Fibroblast of lung (primary cell): ENCODE measurements at regions not wholly inside any gene's neighbourhood (a gene's known extent, or its start where the extent isn't known, plus 50 kb on each side); places are given as distances from the start of the nearest gene placed in this dataset.

Experiments
- DNase-seq, 2 donors: peaks; one replicate each; pipeline versions ENCODE4 v3.0.0 to v3.0.0-alpha.2; 2010; ENCODE audit warnings: low read depth in 2 of 2
- H2AFZ ChIP-seq: 2 replicates; pipeline ENCODE4 v1.5.1; 2012; ENCODE audit warnings: low read length, control low read depth, inconsistent platforms
- H3K27ac ChIP-seq: 2 replicates; pipeline ENCODE4 v1.5.1; 2011; ENCODE audit warnings: low read length, control low read depth; ENCODE audit not compliant: insufficient read depth
- H3K27me3 ChIP-seq: 2 replicates; pipeline ENCODE4 v1.5.1; 2011; ENCODE audit warnings: mild to moderate bottlenecking, low read length; ENCODE audit not compliant: control insufficient read depth, insufficient read depth
- H3K36me3 ChIP-seq: 2 replicates; pipeline ENCODE4 v1.5.1; 2011; ENCODE audit warnings: low read length; ENCODE audit not compliant: control insufficient read depth, insufficient read depth
- H3K4me1 ChIP-seq: 2 replicates; pipeline ENCODE4 v1.5.1; 2011; ENCODE audit warnings: low read length; ENCODE audit not compliant: control insufficient read depth, insufficient read depth; ENCODE audit errors: extremely low read depth
- H3K4me2 ChIP-seq: 2 replicates; pipeline ENCODE4 v1.5.1; 2011; ENCODE audit warnings: low read length, control low read depth; ENCODE audit not compliant: insufficient read depth; ENCODE audit errors: extremely low read depth
- H3K4me3 ChIP-seq, 4 experiments: fragments of 200-600 bp in 1 of 4; sonication (generic) in 1 of 4; replicated peaks in 1 of 4; 2 replicates each; pipeline ENCODE4 v1.5.1; 2011 to 2016; ENCODE audit warnings: low read length in 4 of 4, low read depth in 3 of 4, mild to moderate bottlenecking in 3 of 4, control low read depth in 2 of 4, inconsistent platforms in 1 of 4, mixed read lengths in 1 of 4; ENCODE audit not compliant: insufficient read depth in 1 of 4; ENCODE audit errors: control extremely low read depth in 1 of 4
- H3K79me2 ChIP-seq: 2 replicates; pipeline ENCODE4 v1.5.1; 2012; ENCODE audit warnings: mild to moderate bottlenecking, low read length, inconsistent platforms; ENCODE audit not compliant: control insufficient read depth, insufficient read depth
- H3K9ac ChIP-seq: 2 replicates; pipeline ENCODE4 v1.5.1; 2011; ENCODE audit warnings: mild to moderate bottlenecking, low read length, control low read depth; ENCODE audit not compliant: insufficient read depth
- H3K9me3 ChIP-seq: 2 replicates; pipeline ENCODE4 v1.5.1; 2012; ENCODE audit warnings: low read depth, low read length; ENCODE audit not compliant: control insufficient read depth, insufficient read depth
- H4K20me1 ChIP-seq: 2 replicates; pipeline ENCODE4 v1.5.1; 2011; ENCODE audit warnings: low read length; ENCODE audit not compliant: control insufficient read depth, insufficient read depth; ENCODE audit errors: extremely low read depth
- EZH2 ChIP-seq: IDR thresholded peaks from 2 replicates; pipeline ENCODE4 v1.5.1; 2012; ENCODE audit warnings: low read length, control low read depth, mild to moderate bottlenecking; ENCODE audit errors: missing control alignments
- TF ChIP-seq, protein P1 (sequence below), 2 donors: IDR thresholded peaks in 1 of 2; conservative IDR thresholded peaks in 1 of 2; 1 replicate in 1 of 2; 2 replicates in 1 of 2; pipeline ENCODE4 v1.5.1; 2011 to 2012; ENCODE audit warnings: low read length in 2 of 2, control low read depth in 1 of 2, inconsistent platforms in 1 of 2, low read depth in 1 of 2, mild to moderate bottlenecking in 1 of 2

GRCh38 chr18:22473366-22473765 lies 55.7 kb upstream of the CTAGE1 start:
- H3K27me3 ChIP-seq = no peaks in the 10 kb centered on the region
- H2AFZ ChIP-seq = no peak overlapping the region
- peaks cover 15% of the 10 kb centered on the region for H3K4me1 ChIP-seq
- no peak overlapping the region for H3K4me2 ChIP-seq
- H3K4me3 ChIP-seq = no peak overlapping the region
- DNase-seq = no peak
- no peak overlapping the region for H3K9ac ChIP-seq
- H3K9me3 ChIP-seq = no peaks in the 10 kb centered on the region
- no peaks in the 10 kb centered on the region for H3K36me3 ChIP-seq
- H4K20me1 ChIP-seq = no peaks in the 10 kb centered on the region
- no peak overlapping the region for H3K27ac ChIP-seq
- H3K79me2 ChIP-seq = no peaks in the 10 kb centered on the region
- TF ChIP-seq, protein P1, sequence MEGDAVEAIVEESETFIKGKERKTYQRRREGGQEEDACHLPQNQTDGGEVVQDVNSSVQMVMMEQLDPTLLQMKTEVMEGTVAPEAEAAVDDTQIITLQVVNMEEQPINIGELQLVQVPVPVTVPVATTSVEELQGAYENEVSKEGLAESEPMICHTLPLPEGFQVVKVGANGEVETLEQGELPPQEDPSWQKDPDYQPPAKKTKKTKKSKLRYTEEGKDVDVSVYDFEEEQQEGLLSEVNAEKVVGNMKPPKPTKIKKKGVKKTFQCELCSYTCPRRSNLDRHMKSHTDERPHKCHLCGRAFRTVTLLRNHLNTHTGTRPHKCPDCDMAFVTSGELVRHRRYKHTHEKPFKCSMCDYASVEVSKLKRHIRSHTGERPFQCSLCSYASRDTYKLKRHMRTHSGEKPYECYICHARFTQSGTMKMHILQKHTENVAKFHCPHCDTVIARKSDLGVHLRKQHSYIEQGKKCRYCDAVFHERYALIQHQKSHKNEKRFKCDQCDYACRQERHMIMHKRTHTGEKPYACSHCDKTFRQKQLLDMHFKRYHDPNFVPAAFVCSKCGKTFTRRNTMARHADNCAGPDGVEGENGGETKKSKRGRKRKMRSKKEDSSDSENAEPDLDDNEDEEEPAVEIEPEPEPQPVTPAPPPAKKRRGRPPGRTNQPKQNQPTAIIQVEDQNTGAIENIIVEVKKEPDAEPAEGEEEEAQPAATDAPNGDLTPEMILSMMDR (conservative IDR thresholded peaks at IDR 0.05 in 1 of 2, IDR thresholded peaks at IDR 0.05 in 1 of 2; ENCODE audit: low read depth in 1 of 2, low read length in 2 of 2) = no peak
- no peak for TF ChIP-seq EZH2

GRCh38 chr18:22475426-22476100 lies 57.8 kb upstream of the CTAGE1 start:
- peaks cover 6% of the 10 kb centered on the region for H3K4me1 ChIP-seq
- no peaks in the 10 kb centered on the region for H3K36me3 ChIP-seq
- DNase-seq = no peak
- H4K20me1 ChIP-seq = no peaks in the 10 kb centered on the region
- H3K4me2 ChIP-seq = no peak overlapping the region
- no peak overlapping the region for H3K4me3 ChIP-seq
- H3K27ac ChIP-seq = no peak overlapping the region
- no peak for TF ChIP-seq EZH2
- TF ChIP-seq, protein P1 (conservative IDR thresholded peaks at IDR 0.05 in 1 of 2, IDR thresholded peaks at IDR 0.05 in 1 of 2; ENCODE audit: low read depth in 1 of 2, low read length in 2 of 2) = no peak
- H2AFZ ChIP-seq = no peak overlapping the region
- H3K9me3 ChIP-seq = no peaks in the 10 kb centered on the region
- no peaks in the 10 kb centered on the region for H3K27me3 ChIP-seq
- no peaks in the 10 kb centered on the region for H3K79me2 ChIP-seq
- no peak overlapping the region for H3K9ac ChIP-seq

- Histone ChIP-seq H3K27ac (no peak overlapping the region), H2AFZ (no peak overlapping the region), H3K4me2 (no peak overlapping the region), H3K36me3 (no peaks in the 10 kb centered on the region), H3K4me3 (no peak overlapping the region), H4K20me1 (no peaks in the 10 kb centered on the region), H3K27me3 (no peaks in the 10 kb centered on the region), H3K9me3 (no peaks in the 10 kb centered on the region), H3K79me2 (no peaks in the 10 kb centered on the region), H3K9ac (no peak overlapping the region), H3K4me1 (no peaks in the 10 kb centered on the region)
- TF ChIP-seq, protein P1 (conservative IDR thresholded peaks at IDR 0.05 in 1 of 2, IDR thresholded peaks at IDR 0.05 in 1 of 2; ENCODE audit: low read depth in 1 of 2, low read length in 2 of 2) = no peak
- no peak for TF ChIP-seq EZH2
- DNase-seq = no peak
Observed at GRCh38 chr18:22477222-22477621, 59.5 kb upstream of the CTAGE1 start.
